Left lobe of liver (tissue), 2 donors: ENCODE measurements at regions not wholly inside any gene's neighbourhood (a gene's known extent, or its start where the extent isn't known, plus 50 kb on each side); places are given as distances from the start of the nearest gene placed in this dataset.
"Not testable (repeated sequence)": the region's sequence is repeated elsewhere in the genome, so short reads cannot be mapped to it uniquely, and the experiment has no call there.

Experiments
- ATAC-seq: fragments of 200-7000 bp; cut with Tn5 transposase; one replicate; pipeline ENCODE4 v1.9.1; 2020; ENCODE audit warnings: mild to moderate bottlenecking, moderate library complexity
- DNase-seq: peaks from one replicate; pipeline ENCODE4 v3.0.0-alpha.2; 2020; ENCODE audit warnings: low spot score
- donor health status: DM: no; HTN: no; CAD: no; lungs with moderate emphysema.
- donor health status: DM: no; HTN: yes; CAD: no.

GRCh38 chr21:7743940-7744339 is 2777.4 kb upstream of the TPTE start:
- not testable (repeated sequence) for ATAC-seq, DNase-seq

GRCh38 chr21:7744406-7745099 is 2776.8 kb upstream of the TPTE start:
- DNase-seq: not testable (repeated sequence)
- ATAC-seq: peak; percentile 97

DNA sequence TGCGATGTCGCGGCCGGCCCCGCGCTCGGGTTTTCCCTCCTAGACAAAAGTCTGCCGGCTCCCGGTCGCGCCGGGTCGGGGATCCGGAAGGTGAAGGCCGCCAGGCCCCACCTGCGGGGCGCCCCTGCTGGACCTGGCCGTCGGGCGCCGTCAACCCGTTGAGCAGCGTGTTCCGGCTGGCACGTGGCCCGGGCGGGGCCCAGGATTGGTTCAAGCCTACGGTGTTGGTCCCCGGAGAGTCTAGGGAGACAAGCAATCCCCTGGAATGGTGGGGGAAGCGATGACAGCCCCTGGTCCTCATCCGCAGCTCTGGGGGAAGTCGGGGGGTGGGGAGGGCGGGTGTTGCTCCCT is 2776.3 kb upstream of the TPTE start:
- peak; percentile 67 for ATAC-seq

GRCh38 chr21:7747964-7748363 is 2773.4 kb upstream of the TPTE start:
- DNase-seq, ATAC-seq: not testable (repeated sequence)

More for the DNA sequence above, 2776.3 kb upstream of the TPTE start:
- not testable (repeated sequence) for DNase-seq

DNA sequence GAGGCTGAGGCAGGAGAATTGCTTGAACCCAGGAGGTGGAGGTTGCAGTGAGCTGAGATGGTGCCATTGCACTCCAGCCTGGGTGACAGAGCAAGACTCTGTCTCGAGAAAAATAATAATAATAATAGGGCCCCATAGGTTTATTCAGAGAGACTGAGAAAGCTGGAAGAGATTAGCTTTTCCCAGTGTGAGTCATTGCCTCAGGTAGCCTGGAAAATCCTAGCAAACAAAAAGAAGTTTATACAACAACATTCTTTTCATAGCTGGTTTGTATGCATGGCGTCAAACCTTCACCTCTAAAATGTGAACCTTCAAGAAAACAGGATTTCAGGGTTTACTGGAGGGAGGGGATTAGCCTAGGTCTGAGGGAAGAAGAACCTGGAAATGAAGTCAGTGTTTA is 2768.8 kb upstream of the TPTE start:
- DNase-seq, ATAC-seq: not testable (repeated sequence)

- not testable (repeated sequence) for DNase-seq
- peak; percentile 49 for ATAC-seq
Measured at GRCh38 chr21:7753380-7753877, 2768.0 kb upstream of the TPTE start.

- ATAC-seq, DNase-seq: not testable (repeated sequence)
Measured at GRCh38 chr21:7769985-7770384, 2751.4 kb upstream of the TPTE start.

- ATAC-seq: peak; percentile 23
- not testable (repeated sequence) for DNase-seq
Measured at GRCh38 chr21:7774219-7774618, 2747.2 kb upstream of the TPTE start.

DNA sequence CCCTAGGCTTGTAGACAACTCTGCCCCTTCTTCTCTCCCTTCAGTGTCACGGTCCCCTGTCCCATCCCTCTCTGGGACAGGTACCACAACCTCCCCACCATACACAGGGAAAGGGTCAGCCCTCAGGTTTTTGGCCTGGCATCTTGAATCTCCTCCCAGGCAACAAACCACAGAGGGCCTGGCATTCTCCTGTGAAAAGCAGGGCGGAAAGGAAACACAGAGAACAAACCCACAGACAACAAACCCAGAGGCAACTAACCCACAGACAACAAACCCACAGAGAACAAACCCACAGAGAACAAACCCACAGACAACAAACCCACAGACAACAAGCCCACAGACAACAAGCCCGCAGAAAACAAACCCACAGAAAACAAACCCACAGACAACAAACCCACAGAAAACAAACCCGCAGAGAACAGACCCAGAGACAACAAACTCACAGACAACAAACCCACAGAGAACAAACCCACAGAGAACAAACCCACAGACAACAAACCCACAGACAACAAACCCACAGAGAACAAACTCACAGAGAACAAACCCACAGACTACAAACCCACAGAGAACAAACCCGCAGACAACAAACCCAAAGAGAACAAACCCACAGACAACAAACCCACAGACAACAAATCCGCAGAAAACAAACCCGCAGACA is 2745.9 kb upstream of the TPTE start:
- ATAC-seq, DNase-seq: not testable (repeated sequence)

GRCh38 chr21:7776035-7776434 is 2745.3 kb upstream of the TPTE start:
- not testable (repeated sequence) for ATAC-seq, DNase-seq

DNA sequence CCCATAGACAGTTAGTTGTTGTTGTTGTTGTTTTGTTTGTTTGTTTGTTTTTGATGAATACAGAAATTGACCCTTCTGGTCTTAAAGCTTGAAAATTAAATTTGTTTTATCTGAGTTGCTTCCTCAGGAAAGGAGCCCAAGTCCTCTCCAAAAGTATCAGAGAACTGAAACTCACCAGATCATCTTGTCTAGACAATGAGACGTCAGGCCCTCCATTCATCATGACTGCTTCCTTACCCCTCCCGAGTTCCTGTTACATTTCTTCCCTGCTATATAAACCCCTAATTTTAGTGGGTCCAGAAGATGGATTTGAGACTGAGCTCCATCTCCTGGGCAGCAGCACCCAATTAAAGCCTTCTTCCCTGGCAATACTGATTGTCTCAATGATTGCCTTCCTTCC is 2744.8 kb upstream of the TPTE start:
- ATAC-seq, DNase-seq: not testable (repeated sequence)

GRCh38 chr21:7777289-7777688 is 2744.1 kb upstream of the TPTE start:
- not testable (repeated sequence) for ATAC-seq
- DNase-seq: peak; percentile 10

GRCh38 chr21:7787427-7788078 is 2733.8 kb upstream of the TPTE start:
- not testable (repeated sequence) for ATAC-seq, DNase-seq

GRCh38 chr21:7793797-7794196 is 2727.6 kb upstream of the TPTE start:
- DNase-seq: not testable (repeated sequence)

DNA sequence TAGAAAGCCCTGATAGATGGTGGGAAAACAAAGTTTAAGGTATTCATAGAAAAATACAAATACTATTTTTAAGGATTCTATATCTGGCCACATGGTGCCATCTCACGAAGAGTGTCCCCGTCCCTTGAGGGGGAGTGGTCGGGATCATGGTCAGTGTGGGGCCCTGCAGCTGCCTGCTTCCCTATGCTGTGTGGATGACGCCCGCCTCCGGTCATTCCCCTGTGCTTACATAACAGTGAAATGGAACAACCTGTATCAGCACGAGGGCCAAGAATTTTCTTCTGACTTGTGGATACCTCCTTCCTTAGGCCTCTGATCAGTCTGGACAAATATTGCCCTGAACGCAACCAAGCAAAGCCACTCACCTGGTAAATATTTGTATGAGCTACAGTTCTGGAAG is 2724.1 kb upstream of the TPTE start:
- ATAC-seq: peak; percentile 80
- not testable (repeated sequence) for DNase-seq

More at GRCh38 chr21:7793797-7794196, 2727.6 kb upstream of the TPTE start:
- ATAC-seq: not testable (repeated sequence)

DNA sequence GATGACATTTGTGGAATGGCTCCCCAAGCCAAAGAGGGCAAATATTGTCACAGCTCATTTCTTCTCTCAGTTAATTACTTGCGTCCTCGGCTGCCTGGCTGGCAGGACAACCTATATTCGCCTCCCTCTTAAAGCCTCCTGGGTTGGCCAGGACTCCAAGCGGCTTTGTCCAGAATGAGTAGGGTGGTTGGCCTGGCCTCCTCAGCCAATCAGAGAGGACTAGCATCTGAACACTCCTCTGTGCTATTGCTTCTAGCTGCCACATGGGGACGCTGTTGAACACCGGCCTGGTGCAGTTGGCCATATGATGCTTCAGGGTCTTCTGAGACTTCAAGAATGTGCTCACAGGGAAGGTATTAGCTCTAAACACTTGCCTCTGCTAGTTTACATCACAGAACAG is 2722.9 kb upstream of the TPTE start:
- not testable (repeated sequence) for ATAC-seq, DNase-seq

DNA sequence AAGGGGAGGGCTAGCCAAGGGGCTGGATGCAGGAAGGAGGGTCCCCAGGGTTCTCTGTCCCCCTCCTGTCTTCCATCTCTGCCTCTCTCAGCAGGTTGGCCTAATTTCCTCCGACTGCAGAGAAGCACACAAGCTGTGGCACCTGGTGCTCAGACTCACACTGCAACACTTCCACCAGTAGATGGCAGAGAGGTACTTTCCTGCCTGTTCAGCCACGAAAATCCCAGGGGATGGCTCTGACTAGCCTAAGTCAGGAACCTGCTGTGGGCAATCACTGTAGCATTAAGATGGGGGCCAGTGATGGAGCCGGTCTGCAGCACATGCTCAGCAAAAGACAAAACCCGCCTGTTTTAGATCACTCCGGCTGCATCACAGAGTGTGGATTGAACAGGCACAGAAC is 2721.7 kb upstream of the TPTE start:
- peak; percentile 93 for ATAC-seq
- DNase-seq: not testable (repeated sequence)

GRCh38 chr21:7813475-7813874 is 2707.9 kb upstream of the TPTE start:
- peak; percentile 85 for ATAC-seq

DNA sequence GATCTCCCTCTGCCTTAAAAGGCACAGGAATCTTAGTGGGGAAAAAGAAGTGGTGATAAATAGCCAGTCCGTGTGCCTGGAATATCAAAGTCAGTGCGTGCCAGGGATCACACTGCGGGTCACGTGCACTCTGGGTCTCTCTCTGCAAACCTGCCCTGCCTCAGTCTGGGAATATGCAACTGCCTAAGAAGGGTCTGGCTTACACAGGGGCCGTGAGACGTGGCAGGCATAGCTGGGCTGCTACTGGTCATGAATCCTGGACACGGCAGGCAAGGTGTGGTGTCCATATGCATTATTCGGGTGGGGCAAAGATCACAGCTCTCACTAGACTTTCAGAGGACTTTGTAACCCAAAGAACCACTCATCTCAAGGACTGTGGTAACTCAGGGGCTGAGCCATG is 2704.4 kb upstream of the TPTE start:
- ATAC-seq, DNase-seq: not testable (repeated sequence)

More at GRCh38 chr21:7813475-7813874, 2707.9 kb upstream of the TPTE start:
- DNase-seq: not testable (repeated sequence)

GRCh38 chr21:7819301-7819700 is 2702.1 kb upstream of the TPTE start:
- DNase-seq, ATAC-seq: not testable (repeated sequence)

GRCh38 chr21:7825627-7826026 is 2695.8 kb upstream of the TPTE start:
- not testable (repeated sequence) for DNase-seq, ATAC-seq
